ENCODE measurements at regions not wholly inside any gene's neighbourhood (a gene's known extent, or its start where the extent isn't known, plus 50 kb on each side); places are given as distances from the start of the nearest gene placed in this dataset.

- TF ChIP-seq CTCF (IDR thresholded peaks at IDR 0.05; ENCODE audit: poor library complexity) (no peak), EZH2 (IDR thresholded peaks at IDR 0.05; ENCODE audit: borderline replicate concordance) (no peak)
These were observed 603.1 kb upstream of the MGMT start for GRCh38 chr10:128863823-128864405.
